ENCODE measurements at regions not wholly inside any gene's neighbourhood (a gene's known extent, or its start where the extent isn't known, plus 50 kb on each side); places are given as distances from the start of the nearest gene placed in this dataset.

GRCh38 chr1:229871078-229871676 is 195.9 kb upstream of the GALNT2 start:
- intact Hi-C loops (cut with DNase I; ENCODE audit: low total_unique reads): no loop called here
- Histone ChIP-seq H3K36me3 (no peaks in the 10 kb centered on the region), H3K27me3 (peaks cover 0 to 2% of the 10 kb centered on the region in 2 donors), H3K9me3 (no peaks in the 10 kb centered on the region), H3K4me3 (no peak overlapping the region), H3K4me1 (no peaks in the 10 kb centered on the region), H3K27ac (no peak overlapping the region)
- TF ChIP-seq CTCF (IDR thresholded peaks at IDR 0.05): no peak
- no peak for DNase-seq

- Histone ChIP-seq H3K27ac (no peak overlapping the region), H3K4me3 (no peak overlapping the region), H3K9me3 (no peaks in the 10 kb centered on the region), H3K4me1 (no peaks in the 10 kb centered on the region), H3K27me3 (peaks cover 0 to 2% of the 10 kb centered on the region in 2 donors), H3K36me3 (no peaks in the 10 kb centered on the region)
- DNase-seq: no peak
- intact Hi-C loops (cut with DNase I; ENCODE audit: low total_unique reads): no loop called here
- no peak for TF ChIP-seq CTCF (IDR thresholded peaks at IDR 0.05)
These were observed 192.9 kb upstream of the GALNT2 start for GRCh38 chr1:229874136-229874535.

- H3K9me3 ChIP-seq: no peaks in the 10 kb centered on the region
- H3K27me3 ChIP-seq: peaks cover 0 to 2% of the 10 kb centered on the region in 2 donors
- H3K36me3 ChIP-seq: no peaks in the 10 kb centered on the region
- H3K27ac ChIP-seq: no peak overlapping the region
- intact Hi-C loops (cut with DNase I; ENCODE audit: low total_unique reads): no loop called here
- no peak overlapping the region for H3K4me3 ChIP-seq
- peaks cover 0 to 3% (median 0%) of the 10 kb centered on the region in 4 donors for H3K4me1 ChIP-seq
- DNase-seq: no peak
- TF ChIP-seq CTCF (IDR thresholded peaks at IDR 0.05): no peak
These were observed 192.4 kb upstream of the GALNT2 start for GRCh38 chr1:229874609-229875008.

- Histone ChIP-seq H3K27ac (no peak overlapping the region), H3K36me3 (no peaks in the 10 kb centered on the region), H3K27me3 (peaks cover 0 to 2% of the 10 kb centered on the region in 2 donors), H3K9me3 (no peaks in the 10 kb centered on the region), H3K4me3 (no peak overlapping the region), H3K4me1 (peaks cover 0 to 8% (median 0%) of the 10 kb centered on the region in 4 donors)
- no peak for DNase-seq
- TF ChIP-seq CTCF (IDR thresholded peaks at IDR 0.05): no peak
- intact Hi-C loops (cut with DNase I; ENCODE audit: low total_unique reads): no loop called here
These were observed 192.0 kb upstream of the GALNT2 start for GRCh38 chr1:229875086-229875485.

GRCh38 chr1:229879746-229880145 is 187.3 kb upstream of the GALNT2 start:
- no peak for DNase-seq
- Histone ChIP-seq H3K36me3 (no peaks in the 10 kb centered on the region), H3K27ac (no peak overlapping the region), H3K4me1 (peaks cover 0 to 15% (median 0%) of the 10 kb centered on the region in 4 donors), H3K27me3 (no peaks in the 10 kb centered on the region), H3K4me3 (no peak overlapping the region), H3K9me3 (no peaks in the 10 kb centered on the region)
- no peak for TF ChIP-seq CTCF (IDR thresholded peaks at IDR 0.05)
- intact Hi-C loops (cut with DNase I; ENCODE audit: low total_unique reads): no loop called here
